CD4-positive, alpha-beta T cell treated with Interleukin-21 for 1 hour (primary cell): ENCODE measurements at regions not wholly inside any gene's neighbourhood (a gene's known extent, or its start where the extent isn't known, plus 50 kb on each side); places are given as distances from the start of the nearest gene placed in this dataset.

Experiments used
- DNase-seq: peaks from one replicate; pipeline ENCODE4 v3.0.0-alpha.2; 2020

DNA sequence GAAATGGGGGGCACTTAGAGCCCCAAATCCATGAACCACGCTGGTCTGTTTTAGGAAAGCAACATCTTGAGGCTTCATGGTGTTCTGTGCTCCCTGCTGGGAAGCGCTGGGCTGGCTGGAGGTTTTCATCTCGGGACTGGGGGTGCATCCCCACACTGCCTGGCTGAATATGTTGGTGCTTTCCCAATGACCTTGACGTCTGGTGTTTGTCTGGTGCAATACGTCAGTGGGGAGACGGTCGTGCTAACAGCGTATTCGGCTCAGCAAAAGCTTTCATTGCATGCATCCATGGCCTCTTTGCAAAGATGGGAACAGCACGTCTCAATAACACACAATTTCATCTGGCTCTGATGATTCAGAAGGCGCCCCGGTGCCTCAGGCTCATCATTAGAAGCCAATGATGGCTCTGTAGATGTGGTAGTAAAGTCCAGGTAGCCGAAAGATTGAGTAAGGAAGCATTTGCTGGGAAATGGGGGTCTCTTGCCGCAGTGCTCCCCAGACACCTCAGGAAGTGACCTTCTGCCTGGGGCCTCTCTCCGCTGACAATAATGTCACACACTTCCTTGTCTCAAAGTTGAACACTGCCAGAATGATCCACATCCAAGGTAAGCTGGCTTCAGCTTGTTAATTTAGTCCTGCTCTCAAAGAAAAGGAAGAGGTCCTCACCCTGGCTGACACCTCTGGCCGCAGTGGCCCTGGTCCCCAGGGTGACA is 97.7 kb downstream of the ING1 start:
- no peak for DNase-seq

DNA sequence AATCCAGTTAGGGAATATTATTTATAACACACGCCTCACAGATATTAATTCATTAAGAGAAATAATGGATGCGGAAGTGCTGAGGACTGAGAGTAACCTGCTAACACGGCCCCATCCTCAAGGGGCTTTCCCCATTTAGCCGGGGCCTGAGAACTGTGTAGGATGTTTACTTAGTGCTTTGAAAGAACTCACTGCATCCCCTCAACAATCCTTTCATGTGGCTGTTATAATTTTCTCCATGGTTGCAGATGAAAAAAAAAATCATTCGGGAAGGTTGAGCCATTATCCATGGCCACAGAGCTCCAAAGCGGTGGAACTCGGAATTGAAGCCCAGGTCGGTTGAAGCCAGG is 98.2 kb downstream of the ING1 start:
- no peak for DNase-seq

DNA sequence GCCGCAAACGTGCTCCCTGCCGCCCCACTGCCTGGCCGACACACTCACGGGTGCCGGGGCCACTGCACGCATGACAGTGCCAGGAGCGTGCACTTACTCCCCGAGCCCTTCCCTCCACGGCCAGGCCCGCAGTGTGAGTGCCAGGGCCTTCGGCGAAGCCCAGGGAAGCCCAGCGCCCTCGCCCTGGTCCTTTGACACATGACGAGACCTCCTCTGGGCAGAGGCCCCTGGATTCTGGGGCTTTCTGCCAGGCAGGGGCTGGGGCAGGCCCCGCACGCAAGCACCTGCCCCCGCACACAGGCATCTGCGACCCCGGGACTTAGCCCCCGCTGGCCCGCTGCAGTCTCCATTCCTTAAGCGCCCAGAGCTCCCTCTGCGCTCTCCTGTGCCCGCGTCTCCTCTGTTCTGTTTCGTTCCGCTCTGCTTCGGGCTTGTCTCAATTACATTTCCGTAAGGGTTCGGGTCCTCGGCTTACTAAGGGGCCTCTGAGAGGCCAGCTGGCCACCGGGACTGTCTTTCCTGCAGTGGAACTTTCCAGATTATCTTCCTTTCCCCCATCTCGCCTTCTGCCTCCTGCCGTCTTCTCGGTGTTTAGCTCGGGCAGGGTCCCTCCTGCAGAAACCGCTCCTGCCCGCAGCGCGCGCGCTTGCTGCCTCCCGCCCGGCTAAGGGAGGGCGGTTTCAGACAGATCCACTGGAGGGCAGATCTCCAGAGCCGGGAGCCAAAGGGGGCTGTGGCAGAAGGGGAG is 98.8 kb downstream of the ING1 start:
- DNase-seq: no peak

DNA sequence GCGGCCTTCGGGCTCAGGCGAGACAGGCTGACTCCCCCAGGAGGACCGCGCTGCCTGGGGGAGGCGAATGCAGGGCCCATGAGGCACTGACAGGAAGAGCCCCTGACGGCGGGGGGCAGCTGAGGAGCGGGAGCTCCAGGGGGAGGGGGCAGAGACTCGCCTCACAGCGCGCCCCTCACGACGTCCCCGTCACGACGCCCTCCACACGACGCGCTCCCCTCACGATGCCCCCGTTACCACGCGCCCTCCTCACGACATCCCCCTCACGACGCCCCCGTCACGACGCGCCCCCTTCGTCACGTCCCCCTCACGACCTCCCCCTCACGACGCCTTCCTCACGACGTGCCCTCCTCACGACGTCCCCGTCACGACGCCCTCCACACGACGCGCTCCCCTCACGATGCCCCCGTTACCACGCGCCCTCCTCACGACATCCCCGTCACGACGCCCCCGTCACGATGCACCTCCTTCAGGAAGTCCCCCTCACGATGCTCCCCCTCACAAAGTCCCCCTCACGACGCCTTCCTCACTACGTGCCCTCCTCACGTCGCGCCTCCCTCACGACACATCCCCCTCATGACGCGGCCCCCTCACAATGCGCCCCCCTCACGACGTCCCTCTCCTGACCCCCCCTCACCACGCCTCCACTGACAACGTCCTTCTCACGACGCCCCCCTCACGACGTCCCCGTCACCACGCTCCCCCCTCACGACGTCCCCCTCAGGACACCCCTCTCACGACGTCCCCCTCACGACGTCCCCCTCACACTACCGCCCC is 99.6 kb downstream of the ING1 start:
- no peak for DNase-seq

DNA sequence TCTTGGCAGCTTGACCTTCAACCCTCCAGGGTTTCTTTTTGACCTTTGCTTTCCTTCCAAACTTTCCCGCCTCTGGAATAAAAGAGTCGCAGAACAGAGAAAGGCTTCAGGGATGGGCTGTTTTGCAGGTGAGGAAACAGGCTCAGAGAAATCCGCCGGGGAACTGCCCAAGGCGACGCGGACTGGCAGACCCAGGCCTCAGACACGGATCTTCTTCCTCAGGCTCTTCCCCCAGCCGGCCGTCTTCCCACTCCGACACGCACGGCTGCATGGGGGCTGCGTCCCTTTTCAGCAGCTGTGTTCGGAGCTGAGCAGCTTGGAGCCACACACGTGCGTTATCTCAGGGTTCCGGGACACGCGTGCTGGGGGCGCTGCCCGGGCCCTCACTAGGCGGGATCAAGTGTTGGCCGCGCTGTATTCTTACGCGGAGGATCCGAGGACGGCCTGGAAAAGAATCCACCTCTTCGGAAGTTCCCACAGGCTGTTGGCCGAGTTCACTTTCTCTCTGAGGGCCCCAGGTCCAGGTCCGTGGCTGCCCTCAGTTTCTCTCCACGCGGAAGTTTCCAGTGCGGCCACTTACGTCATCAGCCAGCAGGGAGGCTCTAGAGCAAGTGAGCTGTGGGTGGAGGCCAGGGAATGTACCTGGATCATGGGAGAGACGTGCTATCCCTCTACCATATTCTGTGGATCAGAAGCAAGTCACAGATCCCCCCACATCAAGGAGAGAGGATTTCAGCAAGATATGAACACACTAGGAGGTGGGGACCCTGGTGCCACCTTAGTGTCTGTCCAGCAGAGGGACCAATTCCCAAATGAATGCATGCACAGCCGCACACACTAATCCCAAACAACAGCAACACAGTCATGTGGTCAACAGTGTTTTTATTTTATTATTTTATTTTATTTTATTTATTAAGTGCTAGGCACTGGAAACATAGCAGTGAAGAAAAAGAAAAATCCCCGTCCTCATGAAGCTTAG is 100.4 kb downstream of the ING1 start:
- no peak for DNase-seq

DNA sequence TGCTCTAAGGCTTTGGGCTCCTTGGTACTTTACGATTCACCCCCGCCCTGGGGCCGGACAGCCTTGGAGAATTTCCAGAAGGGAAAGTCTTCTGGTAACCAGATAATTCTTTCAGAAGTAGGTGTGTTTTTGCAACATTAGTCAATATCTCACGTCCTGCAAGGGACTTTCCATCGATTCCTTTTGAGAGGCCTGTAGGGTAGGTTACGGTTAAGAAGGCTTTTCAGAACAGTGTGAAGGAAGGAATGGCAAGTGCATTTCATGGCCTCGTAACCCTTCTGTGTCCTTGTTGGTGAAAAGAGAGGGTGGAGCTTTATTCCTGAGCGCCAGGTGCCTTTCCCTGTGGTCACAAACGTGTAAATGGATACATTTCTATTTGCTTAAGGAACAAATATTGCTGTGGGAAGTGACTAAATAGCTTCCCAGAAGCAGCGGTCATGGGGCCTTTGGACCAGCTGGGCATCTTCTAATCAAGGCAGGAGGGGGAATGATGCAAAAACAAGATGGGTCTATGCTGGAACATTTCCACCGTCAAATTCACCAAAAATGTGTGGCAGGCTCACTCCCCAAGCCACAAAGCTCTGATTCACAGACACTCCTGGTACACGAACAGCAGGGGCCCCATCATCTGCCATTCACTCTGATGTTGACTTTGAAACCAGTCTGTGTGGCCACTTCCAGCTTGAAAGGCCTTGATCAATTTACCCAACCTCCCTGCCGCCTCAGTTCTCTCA is 99.2 kb downstream of the ANKRD10 start:
- no peak for DNase-seq

DNA sequence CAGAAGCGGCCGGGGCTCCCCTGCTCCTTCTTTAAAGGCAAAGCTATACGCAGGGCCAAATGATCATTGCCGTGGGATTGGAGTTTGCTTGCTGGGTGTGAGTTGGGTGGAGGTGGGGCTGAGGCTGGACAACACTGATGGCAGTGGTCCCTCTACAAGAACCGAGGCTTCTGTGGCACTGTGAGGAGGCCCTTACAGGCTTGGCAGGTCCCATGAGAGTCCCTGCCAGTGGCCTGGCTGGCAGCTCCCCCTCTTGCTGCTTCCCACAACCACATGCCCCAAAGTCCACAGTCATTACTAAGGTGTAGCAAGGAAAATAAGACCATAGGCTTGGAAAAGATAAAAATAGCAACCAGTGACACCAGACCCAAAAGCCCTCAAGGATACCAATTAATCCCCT is 98.4 kb downstream of the ANKRD10 start:
- DNase-seq: no peak

DNA sequence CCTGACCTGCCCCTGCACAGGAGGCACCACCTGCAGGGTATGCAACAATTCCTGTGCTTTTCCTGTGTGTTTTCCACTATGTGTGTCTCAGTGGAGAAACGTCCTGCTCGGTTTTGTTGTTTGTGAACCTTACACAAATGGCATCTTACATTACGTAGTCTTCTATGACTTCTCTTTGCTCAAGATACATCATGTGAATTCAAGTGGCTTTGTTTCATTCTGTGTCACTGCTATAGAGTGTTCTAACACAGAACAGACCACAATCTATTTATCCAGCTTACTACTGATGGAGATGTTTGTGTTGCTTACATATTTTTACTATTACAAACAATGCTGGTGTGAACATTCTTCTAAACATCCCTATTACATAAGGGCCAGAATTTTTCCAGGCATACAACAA is 97.7 kb downstream of the ANKRD10 start:
- DNase-seq: no peak

DNA sequence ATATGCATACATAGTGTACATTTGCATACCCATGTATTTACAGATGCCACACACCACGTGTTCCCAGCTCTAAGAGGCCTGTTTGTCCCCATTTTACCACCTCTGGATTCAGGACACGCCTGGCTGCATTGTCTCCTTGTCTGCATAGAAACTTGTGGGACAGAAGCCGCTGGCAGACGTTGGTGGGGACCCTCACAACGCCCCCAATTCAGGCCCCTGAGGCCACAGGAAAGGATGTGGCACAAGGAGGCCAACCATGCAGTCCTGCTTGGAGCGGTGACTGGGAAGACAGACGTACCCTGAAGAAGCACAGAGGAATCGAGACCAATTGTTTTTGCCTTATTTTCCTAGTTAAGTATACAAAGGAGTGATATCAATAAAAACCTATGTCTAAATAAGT is 96.1 kb downstream of the ANKRD10 start:
- no peak for DNase-seq

DNA sequence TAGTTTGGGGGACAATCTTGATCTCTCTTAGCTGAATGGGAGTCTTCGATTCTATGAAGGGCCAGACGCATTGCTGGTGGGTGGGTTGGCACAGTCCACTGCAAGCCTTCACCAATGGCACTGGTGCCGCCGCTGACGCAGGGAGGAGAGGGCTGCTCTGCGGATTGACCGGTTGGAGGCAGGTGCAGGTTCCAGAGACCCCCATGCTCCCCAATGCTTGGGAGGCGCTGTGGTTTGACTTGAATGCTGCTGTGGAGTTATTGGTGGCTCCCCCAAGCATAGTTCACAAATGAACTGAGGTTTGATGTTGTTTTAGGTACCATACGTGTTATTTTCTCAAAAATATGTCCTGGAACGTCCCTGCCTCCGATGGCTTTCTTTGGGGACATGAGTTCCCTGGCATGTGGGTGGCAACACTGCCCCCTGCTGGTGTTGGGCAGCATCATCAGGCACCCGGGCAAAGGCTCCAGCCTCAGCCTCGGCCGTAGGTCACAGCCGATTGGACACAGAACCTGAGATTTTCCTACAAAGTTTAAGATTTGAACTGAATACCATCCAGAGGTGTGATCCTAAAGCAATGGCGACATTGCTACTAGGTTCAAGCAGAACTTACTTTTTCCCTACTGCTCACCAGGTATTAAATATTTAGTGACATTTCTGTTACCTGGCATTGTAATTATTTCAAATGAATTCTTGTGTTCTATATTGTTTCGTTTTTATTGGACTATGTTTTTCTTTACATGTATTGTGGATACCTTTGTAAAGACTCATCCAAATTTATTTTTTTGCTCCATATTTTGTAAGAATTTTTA is 95.5 kb downstream of the ANKRD10 start:
- peak; percentile 70 for DNase-seq

- no peak for DNase-seq
Measured at GRCh38 chr13:110820322-110820721, 94.5 kb downstream of the ANKRD10 start.

GRCh38 chr13:110821837-110822668 is 92.8 kb downstream of the ANKRD10 start:
- DNase-seq: peak; percentile 7

- DNase-seq: no peak
Measured at GRCh38 chr13:110822669-110822945, 92.3 kb downstream of the ANKRD10 start.

DNA sequence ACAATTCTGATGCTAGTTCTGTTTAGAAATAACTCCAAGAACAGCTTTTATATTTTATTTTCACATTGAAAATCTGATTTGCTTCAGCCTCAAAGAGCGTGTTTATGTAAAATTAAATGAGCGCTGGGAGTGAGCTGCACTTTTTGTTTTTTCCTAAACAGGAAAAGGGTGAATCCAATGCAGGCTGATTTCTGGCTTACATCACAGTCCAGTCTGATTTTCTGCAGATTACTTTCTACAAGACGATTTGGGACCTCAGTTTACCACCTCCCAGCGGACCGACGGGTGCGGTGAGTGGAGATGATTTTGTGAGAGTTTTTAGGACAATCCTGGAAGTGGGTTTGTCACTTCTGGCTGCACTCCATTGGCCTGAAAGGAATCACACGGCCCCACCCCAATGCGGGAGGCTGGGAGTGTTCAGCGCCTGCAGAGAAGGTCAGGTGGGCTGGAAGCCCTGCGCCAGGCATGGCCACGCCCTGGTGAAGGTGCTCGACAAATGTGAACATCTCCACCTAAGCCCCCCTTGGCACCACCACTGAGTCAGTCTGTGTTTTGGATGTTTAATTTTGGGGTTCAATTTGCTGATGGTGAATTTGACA is 90.1 kb downstream of the ANKRD10 start:
- no peak for DNase-seq

GRCh38 chr13:110825516-110825915 is 89.4 kb downstream of the ANKRD10 start:
- DNase-seq: no peak

GRCh38 chr13:110826101-110826500 is 88.8 kb downstream of the ANKRD10 start:
- no peak for DNase-seq

- DNase-seq: no peak
Measured at GRCh38 chr13:110826861-110827672, 87.8 kb downstream of the ANKRD10 start.
